ENCODE measurements at regions not wholly inside any gene's neighbourhood (a gene's known extent, or its start where the extent isn't known, plus 50 kb on each side); places are given as distances from the start of the nearest gene placed in this dataset.

DNA sequence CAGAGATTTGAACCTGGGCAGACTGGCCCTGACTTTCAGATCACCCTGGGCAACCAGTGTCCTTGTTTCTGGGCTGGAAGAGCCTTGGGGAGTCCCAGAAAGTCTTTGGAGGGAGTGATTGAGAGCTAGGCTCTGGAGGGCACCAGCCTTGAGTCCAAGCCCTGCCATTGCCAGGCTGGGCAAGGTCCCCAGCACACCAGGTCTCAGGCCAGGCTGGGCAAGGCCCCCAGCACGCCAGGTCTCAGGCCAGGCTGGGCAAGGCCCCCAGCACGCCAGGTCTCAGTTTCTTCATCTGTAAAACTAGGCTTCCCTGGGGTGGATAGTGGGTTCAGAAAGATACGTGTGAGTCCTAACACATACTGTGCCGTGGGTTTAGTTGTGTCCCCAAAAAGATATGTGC, 135.0 kb downstream of the IRF8 start:
- H3K36me3 Mint-ChIP-seq (ENCODE audit: low read depth, unreplicated experiment) = peaks cover 2% of the 10 kb centered on the region
- Histone ChIP-seq H3K4me2 (ENCODE audit: low read length) (no peak overlapping the region), H3K27ac (ENCODE audit: low read depth, low read length) (no peak overlapping the region), H3K36me3 (ENCODE audit: insufficient read depth, low read length) (no peaks in the 10 kb centered on the region), H3K79me2 (ENCODE audit: insufficient read depth, low read length) (no peaks in the 10 kb centered on the region), H3K4me1 (ENCODE audit: insufficient read depth, low read length) (no peaks in the 10 kb centered on the region), H3K27me3 (ENCODE audit: insufficient read depth, low read length) (peaks cover 30% of the 10 kb centered on the region), H4K20me1 (ENCODE audit: insufficient read depth, low read length) (no peaks in the 10 kb centered on the region), H3K4me3 (ENCODE audit: insufficient read depth, low read depth, low read length) (no peak overlapping the region), H2AFZ (ENCODE audit: low read depth, low read length) (no peak overlapping the region), H3K9ac (ENCODE audit: low read length) (no peak overlapping the region), H3K9me3 (ENCODE audit: insufficient read depth, low read depth, low read length) (no peaks in the 10 kb centered on the region)
- peaks cover 3% of the 10 kb centered on the region for H3K9me3 Mint-ChIP-seq (ENCODE audit: unreplicated experiment)
- no peak for TF ChIP-seq EZH2 (IDR thresholded peaks at IDR 0.05; ENCODE audit: insufficient read depth, low read length)
- TF ChIP-seq, protein P1, sequence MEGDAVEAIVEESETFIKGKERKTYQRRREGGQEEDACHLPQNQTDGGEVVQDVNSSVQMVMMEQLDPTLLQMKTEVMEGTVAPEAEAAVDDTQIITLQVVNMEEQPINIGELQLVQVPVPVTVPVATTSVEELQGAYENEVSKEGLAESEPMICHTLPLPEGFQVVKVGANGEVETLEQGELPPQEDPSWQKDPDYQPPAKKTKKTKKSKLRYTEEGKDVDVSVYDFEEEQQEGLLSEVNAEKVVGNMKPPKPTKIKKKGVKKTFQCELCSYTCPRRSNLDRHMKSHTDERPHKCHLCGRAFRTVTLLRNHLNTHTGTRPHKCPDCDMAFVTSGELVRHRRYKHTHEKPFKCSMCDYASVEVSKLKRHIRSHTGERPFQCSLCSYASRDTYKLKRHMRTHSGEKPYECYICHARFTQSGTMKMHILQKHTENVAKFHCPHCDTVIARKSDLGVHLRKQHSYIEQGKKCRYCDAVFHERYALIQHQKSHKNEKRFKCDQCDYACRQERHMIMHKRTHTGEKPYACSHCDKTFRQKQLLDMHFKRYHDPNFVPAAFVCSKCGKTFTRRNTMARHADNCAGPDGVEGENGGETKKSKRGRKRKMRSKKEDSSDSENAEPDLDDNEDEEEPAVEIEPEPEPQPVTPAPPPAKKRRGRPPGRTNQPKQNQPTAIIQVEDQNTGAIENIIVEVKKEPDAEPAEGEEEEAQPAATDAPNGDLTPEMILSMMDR (IDR thresholded peaks at IDR 0.05; ENCODE audit: insufficient read depth, low read depth, low read length) = no peak
- no peaks in the 10 kb centered on the region for H3K4me1 Mint-ChIP-seq (ENCODE audit: low read depth, unreplicated experiment)
- FAIRE-seq = no peak
- H3K27ac Mint-ChIP-seq (ENCODE audit: unreplicated experiment) = no peak overlapping the region
- H3K27me3 Mint-ChIP-seq (ENCODE audit: low read depth, unreplicated experiment) = peaks cover 38% of the 10 kb centered on the region
- no peak for DNase-seq (ENCODE audit: low read depth)
- H3K4me3 Mint-ChIP-seq (ENCODE audit: unreplicated experiment) = no peak overlapping the region

DNA sequence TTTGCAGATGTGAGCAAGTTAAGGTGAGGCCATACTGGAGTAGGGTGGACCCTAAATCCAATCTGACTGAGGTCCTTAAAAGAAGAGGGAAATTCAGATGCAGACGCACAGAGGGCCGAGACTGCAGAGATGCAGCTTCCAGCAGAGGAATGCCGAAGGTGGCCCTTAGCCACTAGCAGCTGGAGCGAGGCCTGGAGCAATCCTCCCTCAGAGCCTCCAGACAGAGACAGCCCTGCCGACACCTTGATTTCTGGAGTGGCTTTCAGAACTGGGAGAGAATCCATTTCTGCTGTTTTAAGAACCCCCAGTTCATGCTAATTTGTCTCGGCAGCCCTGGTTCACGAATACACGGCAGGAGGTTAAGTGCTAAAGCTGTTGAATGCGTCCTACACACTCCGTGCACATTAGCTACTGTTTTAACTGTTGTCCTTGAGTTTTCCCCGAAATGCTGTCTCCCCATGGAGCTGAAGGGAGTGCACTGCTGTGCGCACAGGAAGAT, 135.5 kb downstream of the IRF8 start:
- no peak overlapping the region for H3K4me3 ChIP-seq (ENCODE audit: insufficient read depth, low read depth, low read length)
- no peak overlapping the region for H3K4me2 ChIP-seq (ENCODE audit: low read length)
- no peaks in the 10 kb centered on the region for H4K20me1 ChIP-seq (ENCODE audit: insufficient read depth, low read length)
- peaks cover 33% of the 10 kb centered on the region for H3K27me3 ChIP-seq (ENCODE audit: insufficient read depth, low read length)
- TF ChIP-seq, protein P1 (IDR thresholded peaks at IDR 0.05; ENCODE audit: insufficient read depth, low read depth, low read length) = no peak
- no peak for TF ChIP-seq EZH2 (IDR thresholded peaks at IDR 0.05; ENCODE audit: insufficient read depth, low read length)
- H3K27me3 Mint-ChIP-seq (ENCODE audit: low read depth, unreplicated experiment) = peaks cover 43% of the 10 kb centered on the region
- DNase-seq (ENCODE audit: low read depth) (no peak), FAIRE-seq (no peak)
- no peaks in the 10 kb centered on the region for H3K36me3 ChIP-seq (ENCODE audit: insufficient read depth, low read length)
- no peaks in the 10 kb centered on the region for H3K9me3 ChIP-seq (ENCODE audit: insufficient read depth, low read depth, low read length)
- H3K9ac ChIP-seq (ENCODE audit: low read length) = no peak overlapping the region
- no peak overlapping the region for H2AFZ ChIP-seq (ENCODE audit: low read depth, low read length)
- no peak overlapping the region for H3K4me3 Mint-ChIP-seq (ENCODE audit: unreplicated experiment)
- no peaks in the 10 kb centered on the region for H3K4me1 Mint-ChIP-seq (ENCODE audit: low read depth, unreplicated experiment)
- no peak overlapping the region for H3K27ac ChIP-seq (ENCODE audit: low read depth, low read length)
- peaks cover 3% of the 10 kb centered on the region for H3K9me3 Mint-ChIP-seq (ENCODE audit: unreplicated experiment)
- H3K4me1 ChIP-seq (ENCODE audit: insufficient read depth, low read length) = no peaks in the 10 kb centered on the region
- H3K36me3 Mint-ChIP-seq (ENCODE audit: low read depth, unreplicated experiment) = peaks cover 2% of the 10 kb centered on the region
- H3K27ac Mint-ChIP-seq (ENCODE audit: unreplicated experiment) = no peak overlapping the region
- H3K79me2 ChIP-seq (ENCODE audit: insufficient read depth, low read length) = no peaks in the 10 kb centered on the region

DNA sequence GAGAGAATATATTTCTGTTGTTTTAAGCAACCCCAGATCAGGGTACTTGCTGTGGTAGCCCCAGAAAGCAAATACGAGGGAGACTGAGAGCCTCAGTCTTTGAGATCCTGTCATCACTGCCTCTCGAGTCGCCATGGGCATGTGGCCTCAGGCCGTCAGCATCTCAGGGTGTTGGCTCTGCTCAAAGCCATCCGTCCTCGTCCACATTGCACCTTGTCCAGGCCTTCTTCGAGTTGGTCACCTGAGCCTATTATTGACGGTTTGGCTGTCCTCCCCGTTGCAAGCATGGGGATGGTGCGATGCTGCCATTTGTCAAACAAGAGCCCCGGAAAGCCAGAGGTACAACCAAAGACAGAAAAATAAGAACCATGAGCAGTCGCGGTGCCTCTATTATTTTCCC, 136.9 kb downstream of the IRF8 start:
- H3K27ac ChIP-seq (ENCODE audit: low read depth, low read length) = no peak overlapping the region
- TF ChIP-seq EZH2 (IDR thresholded peaks at IDR 0.05; ENCODE audit: insufficient read depth, low read length) = no peak
- TF ChIP-seq, protein P1 (IDR thresholded peaks at IDR 0.05; ENCODE audit: insufficient read depth, low read depth, low read length) = no peak
- DNase-seq (ENCODE audit: low read depth) = no peak
- H3K9me3 ChIP-seq (ENCODE audit: insufficient read depth, low read depth, low read length) = no peaks in the 10 kb centered on the region
- H3K27me3 ChIP-seq (ENCODE audit: insufficient read depth, low read length) = peaks cover 36% of the 10 kb centered on the region
- Mint-ChIP-seq H3K4me3 (ENCODE audit: unreplicated experiment) (no peak overlapping the region), H3K27me3 (ENCODE audit: low read depth, unreplicated experiment) (peaks cover 53% of the 10 kb centered on the region), H3K4me1 (ENCODE audit: low read depth, unreplicated experiment) (no peaks in the 10 kb centered on the region), H3K36me3 (ENCODE audit: low read depth, unreplicated experiment) (peaks cover 2% of the 10 kb centered on the region), H3K9me3 (ENCODE audit: unreplicated experiment) (no peaks in the 10 kb centered on the region), H3K27ac (ENCODE audit: unreplicated experiment) (no peak overlapping the region)
- no peaks in the 10 kb centered on the region for H4K20me1 ChIP-seq (ENCODE audit: insufficient read depth, low read length)
- H3K4me1 ChIP-seq (ENCODE audit: insufficient read depth, low read length) = no peaks in the 10 kb centered on the region
- H3K4me3 ChIP-seq (ENCODE audit: insufficient read depth, low read depth, low read length) = no peak overlapping the region
- no peak overlapping the region for H3K4me2 ChIP-seq (ENCODE audit: low read length)
- H3K79me2 ChIP-seq (ENCODE audit: insufficient read depth, low read length) = no peaks in the 10 kb centered on the region
- H2AFZ ChIP-seq (ENCODE audit: low read depth, low read length) = no peak overlapping the region
- H3K9ac ChIP-seq (ENCODE audit: low read length) = no peak overlapping the region
- no peaks in the 10 kb centered on the region for H3K36me3 ChIP-seq (ENCODE audit: insufficient read depth, low read length)
- no peak for FAIRE-seq

Data from astrocyte (in vitro differentiated cells and primary cell).